Loucy (cell line): ENCODE measurements at regions not wholly inside any gene's neighbourhood (a gene's known extent, or its start where the extent isn't known, plus 50 kb on each side); places are given as distances from the start of the nearest gene placed in this dataset.

Experiments used
- H2AFZ ChIP-seq: fragments of 200-600 bp; sonication (generic); 2 replicates; pipeline ENCODE4 v1.6.0; 2016; ENCODE audit warnings: antibody characterized with exemption, mild to moderate bottlenecking, low read length, moderate library complexity
- H3F3A ChIP-seq: fragments of 200-600 bp; 2 replicates; pipeline ENCODE4 v1.6.0; 2016; ENCODE audit warnings: antibody characterized with exemption, low read depth, mild to moderate bottlenecking
- H3K27me3 ChIP-seq: fragments of 200-600 bp; sonication (generic); 2 replicates; pipeline ENCODE4 v1.6.1; 2014; ENCODE audit warnings: low read length, mild to moderate bottlenecking; ENCODE audit not compliant: insufficient read depth, poor library complexity, severe bottlenecking
- H3K36me3 ChIP-seq: fragments of 200-600 bp; sonication (generic); 2 replicates; pipeline ENCODE4 v1.6.1; 2016; ENCODE audit warnings: low read length; ENCODE audit not compliant: insufficient read depth
- H3K4me1 ChIP-seq: fragments of 200-600 bp; sonication (generic); 2 replicates; pipeline ENCODE4 v1.5.1; 2014; ENCODE audit warnings: low read length, mild to moderate bottlenecking; ENCODE audit not compliant: insufficient read depth, poor library complexity, severe bottlenecking
- H3K4me2 ChIP-seq: fragments of 200-600 bp; sonication (generic); 2 replicates; pipeline ENCODE4 v1.6.0; 2014; ENCODE audit warnings: antibody characterized with exemption, low read length, low read depth, mild to moderate bottlenecking; ENCODE audit not compliant: poor library complexity, severe bottlenecking
- H3K4me3 ChIP-seq: fragments of 200-600 bp; sonication (generic); 2 replicates; pipeline ENCODE4 v1.5.1; 2014; ENCODE audit warnings: low read length, mild to moderate bottlenecking, mixed read lengths; ENCODE audit not compliant: poor library complexity, severe bottlenecking
- H3K79me2 ChIP-seq: fragments of 200-600 bp; sonication (generic); 2 replicates; pipeline ENCODE4 v1.6.1; 2014; ENCODE audit warnings: low read length; ENCODE audit not compliant: insufficient read depth
- H3K9ac ChIP-seq: fragments of 200-600 bp; sonication (generic); 2 replicates; pipeline ENCODE4 v1.6.0; 2014; ENCODE audit warnings: mild to moderate bottlenecking, low read depth, low read length, moderate library complexity; ENCODE audit not compliant: poor library complexity, severe bottlenecking
- H3K9me2 ChIP-seq: fragments of 200-600 bp; sonication (generic); replicated peaks from 2 replicates; pipeline ENCODE4 v1.6.1; 2016; ENCODE audit warnings: low read depth, low read length, mixed read lengths
- H3K9me3 ChIP-seq: fragments of 200-600 bp; sonication (generic); 2 replicates; pipeline ENCODE4 v1.6.1; 2014; ENCODE audit warnings: mild to moderate bottlenecking, antibody characterized with exemption, low read length, low read depth; ENCODE audit not compliant: insufficient read depth
- H4K20me1 ChIP-seq: fragments of 200-600 bp; sonication (generic); 2 replicates; pipeline ENCODE4 v1.6.0; 2014; ENCODE audit warnings: antibody characterized with exemption, low read length, mild to moderate bottlenecking; ENCODE audit not compliant: insufficient read depth, poor library complexity, severe bottlenecking
- EZH2phosphoT487 ChIP-seq: fragments of 200-600 bp; IDR thresholded peaks from 2 replicates; pipeline ENCODE4 v1.6.1; 2018; ENCODE audit warnings: antibody characterized with exemption, mild to moderate bottlenecking, moderate library complexity, borderline replicate concordance
- TF ChIP-seq, protein P1 (sequence below): fragments of 200-600 bp; sonication (generic); conservative IDR thresholded peaks from 2 replicates; pipeline ENCODE4 v1.5.1; 2014; ENCODE audit warnings: mild to moderate bottlenecking, antibody characterized with exemption, low read length

GRCh38 chr4:36737691-36738090, 456.3 kb downstream of the DTHD1 start:
- no peaks in the 10 kb centered on the region for H3K27me3 ChIP-seq
- no peaks in the 10 kb centered on the region for H4K20me1 ChIP-seq
- H3K9me3 ChIP-seq = no peaks in the 10 kb centered on the region
- no peak overlapping the region for H3K9ac ChIP-seq
- H3K4me2 ChIP-seq = no peak overlapping the region
- no peak overlapping the region for H3K4me3 ChIP-seq
- no peaks in the 10 kb centered on the region for H3K36me3 ChIP-seq
- H2AFZ ChIP-seq = no peak overlapping the region
- H3K4me1 ChIP-seq = no peaks in the 10 kb centered on the region
- no peaks in the 10 kb centered on the region for H3K9me2 ChIP-seq
- no peak for TF ChIP-seq EZH2phosphoT487
- TF ChIP-seq, protein P1, sequence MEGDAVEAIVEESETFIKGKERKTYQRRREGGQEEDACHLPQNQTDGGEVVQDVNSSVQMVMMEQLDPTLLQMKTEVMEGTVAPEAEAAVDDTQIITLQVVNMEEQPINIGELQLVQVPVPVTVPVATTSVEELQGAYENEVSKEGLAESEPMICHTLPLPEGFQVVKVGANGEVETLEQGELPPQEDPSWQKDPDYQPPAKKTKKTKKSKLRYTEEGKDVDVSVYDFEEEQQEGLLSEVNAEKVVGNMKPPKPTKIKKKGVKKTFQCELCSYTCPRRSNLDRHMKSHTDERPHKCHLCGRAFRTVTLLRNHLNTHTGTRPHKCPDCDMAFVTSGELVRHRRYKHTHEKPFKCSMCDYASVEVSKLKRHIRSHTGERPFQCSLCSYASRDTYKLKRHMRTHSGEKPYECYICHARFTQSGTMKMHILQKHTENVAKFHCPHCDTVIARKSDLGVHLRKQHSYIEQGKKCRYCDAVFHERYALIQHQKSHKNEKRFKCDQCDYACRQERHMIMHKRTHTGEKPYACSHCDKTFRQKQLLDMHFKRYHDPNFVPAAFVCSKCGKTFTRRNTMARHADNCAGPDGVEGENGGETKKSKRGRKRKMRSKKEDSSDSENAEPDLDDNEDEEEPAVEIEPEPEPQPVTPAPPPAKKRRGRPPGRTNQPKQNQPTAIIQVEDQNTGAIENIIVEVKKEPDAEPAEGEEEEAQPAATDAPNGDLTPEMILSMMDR = no peak
- H3F3A ChIP-seq = no peaks in the 10 kb centered on the region
- no peaks in the 10 kb centered on the region for H3K79me2 ChIP-seq

GRCh38 chr4:36740796-36741310, 459.4 kb downstream of the DTHD1 start:
- H3K4me2 ChIP-seq = no peak overlapping the region
- no peak overlapping the region for H3K4me3 ChIP-seq
- H3K4me1 ChIP-seq = no peaks in the 10 kb centered on the region
- H3K36me3 ChIP-seq = no peaks in the 10 kb centered on the region
- no peaks in the 10 kb centered on the region for H3K9me2 ChIP-seq
- H3K9me3 ChIP-seq = no peaks in the 10 kb centered on the region
- H3K9ac ChIP-seq = no peak overlapping the region
- no peaks in the 10 kb centered on the region for H3F3A ChIP-seq
- TF ChIP-seq, protein P1 = no peak
- no peak for TF ChIP-seq EZH2phosphoT487
- no peaks in the 10 kb centered on the region for H4K20me1 ChIP-seq
- no peaks in the 10 kb centered on the region for H3K27me3 ChIP-seq
- no peaks in the 10 kb centered on the region for H3K79me2 ChIP-seq
- no peak overlapping the region for H2AFZ ChIP-seq

DNA sequence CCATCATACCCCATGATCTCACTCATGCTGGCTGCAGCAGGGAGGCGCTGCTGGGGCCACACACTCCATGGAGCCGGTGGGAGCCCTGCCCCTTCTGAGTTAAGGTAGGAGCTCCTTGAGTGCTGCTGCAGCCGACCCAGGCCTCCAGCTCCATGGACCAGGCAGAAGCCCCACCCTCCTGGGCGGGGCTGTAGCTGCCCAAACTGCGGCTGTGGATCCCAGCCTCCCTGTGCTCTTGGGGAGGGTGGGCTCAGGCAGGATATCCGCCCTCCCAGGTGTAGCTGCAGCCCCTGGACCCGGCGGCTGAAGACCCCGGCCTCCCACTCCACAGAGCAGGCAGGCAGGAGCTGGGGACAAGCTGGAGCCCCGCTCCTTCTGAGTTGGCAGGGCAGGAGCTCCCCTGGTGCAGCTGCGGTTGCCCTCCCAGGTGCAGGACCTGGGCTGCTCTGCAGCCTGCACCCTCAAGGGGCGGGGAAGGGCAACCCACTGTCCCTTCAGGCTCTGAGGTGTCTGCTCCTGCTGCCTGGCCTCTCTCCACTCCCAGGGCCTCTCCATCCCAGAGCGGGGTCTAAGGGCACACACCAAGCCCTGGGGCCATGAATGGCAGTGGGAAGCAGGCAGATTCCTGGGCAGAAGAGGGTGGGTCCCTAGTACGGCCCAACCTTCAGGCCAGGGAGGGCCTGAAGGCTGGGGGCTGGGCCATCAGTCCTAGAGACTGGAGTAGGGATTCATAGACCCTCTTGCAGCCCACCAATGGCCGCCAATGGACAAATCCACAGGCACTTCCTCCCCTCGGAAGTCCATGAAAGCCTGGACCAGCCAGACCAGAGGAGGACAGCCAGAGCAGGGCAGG, 466.1 kb downstream of the DTHD1 start:
- Histone ChIP-seq H3K4me1 (no peaks in the 10 kb centered on the region), H4K20me1 (no peaks in the 10 kb centered on the region), H2AFZ (no peak overlapping the region), H3K79me2 (no peaks in the 10 kb centered on the region), H3K9ac (no peak overlapping the region), H3K4me3 (no peak overlapping the region), H3K9me2 (no peaks in the 10 kb centered on the region), H3K27me3 (no peaks in the 10 kb centered on the region), H3F3A (no peaks in the 10 kb centered on the region), H3K36me3 (no peaks in the 10 kb centered on the region), H3K4me2 (no peak overlapping the region), H3K9me3 (no peaks in the 10 kb centered on the region)
- no peak for TF ChIP-seq EZH2phosphoT487
- TF ChIP-seq, protein P1 = no peak
